Thymus (tissue), 11 donors: ENCODE measurements at regions not wholly inside any gene's neighbourhood (a gene's known extent, or its start where the extent isn't known, plus 50 kb on each side); places are given as distances from the start of the nearest gene placed in this dataset.

Experiments
- DNase-seq, 9 donors: peaks; one replicate each; pipeline ENCODE4 v3.0.0-alpha.2; 2013; ENCODE audit warnings: low spot score in 9 of 9, low read depth in 6 of 9, missing footprints in 1 of 9
- H3K27ac ChIP-seq, 2 donors: one replicate each; pipeline ENCODE4 v1.5.1; 2013; ENCODE audit warnings: control low read depth in 1 of 2, low read depth in 1 of 2, low read length in 1 of 2, mild to moderate bottlenecking in 1 of 2, moderate library complexity in 1 of 2
- H3K27me3 ChIP-seq, 2 donors: one replicate each; pipeline ENCODE4 v1.5.1; 2013; ENCODE audit warnings: low read length in 1 of 2; ENCODE audit not compliant: control insufficient read depth in 2 of 2, insufficient read depth in 1 of 2
- H3K36me3 ChIP-seq, 2 donors: one replicate each; pipeline ENCODE4 v1.5.1; 2013; ENCODE audit warnings: low read length in 1 of 2, mild to moderate bottlenecking in 1 of 2, moderate library complexity in 1 of 2; ENCODE audit not compliant: control insufficient read depth in 2 of 2, insufficient read depth in 2 of 2
- H3K4me1 ChIP-seq, 2 donors: one replicate each; pipeline ENCODE4 v1.5.1; 2013; ENCODE audit warnings: low read length in 2 of 2; ENCODE audit not compliant: control insufficient read depth in 2 of 2, insufficient read depth in 2 of 2
- H3K4me3 ChIP-seq, 2 donors: one replicate each; pipeline ENCODE4 v1.5.1; 2013; ENCODE audit warnings: low read length in 2 of 2, control low read depth in 1 of 2, mild to moderate bottlenecking in 1 of 2
- H3K9me3 ChIP-seq, 2 donors: one replicate each; pipeline ENCODE4 v1.5.1; 2013; ENCODE audit warnings: low read length in 1 of 2, mild to moderate bottlenecking in 1 of 2; ENCODE audit not compliant: control insufficient read depth in 2 of 2, insufficient read depth in 1 of 2
- WGBS: extraction: QIAGEN DNeasy Blood & Tissue Kit; methylation state at CpG from one replicate; pipeline ENCODE4 v1.1.7; 2013; 5-methylcytosine and 5-hydroxymethylcytosine counted together
- donor health status: healthy.

- Histone ChIP-seq H3K27me3 (no peaks in the 10 kb centered on the region), H3K27ac (no peak overlapping the region), H3K4me3 (no peak overlapping the region), H3K9me3 (no peaks in the 10 kb centered on the region), H3K4me1 (no peaks in the 10 kb centered on the region), H3K36me3 (no peaks in the 10 kb centered on the region)
- no peak for DNase-seq
- WGBS: 99% methylated on average over 4 of the region's 4 CpGs
These were observed 219.5 kb upstream of the NUDT4 start for GRCh38 chr12:93158065-93158843.

GRCh38 chr12:93163260-93164036 lies 214.3 kb upstream of the NUDT4 start:
- Histone ChIP-seq H3K4me3 (no peak overlapping the region), H3K9me3 (no peaks in the 10 kb centered on the region), H3K27me3 (no peaks in the 10 kb centered on the region), H3K4me1 (peaks cover 0 to 5% of the 10 kb centered on the region in 2 donors), H3K27ac (no peak overlapping the region), H3K36me3 (no peaks in the 10 kb centered on the region)
- 95% methylated on average over 4 of the region's 4 CpGs for WGBS
- no peak for DNase-seq

GRCh38 chr12:93164103-93164880 lies 213.4 kb upstream of the NUDT4 start:
- 98% methylated on average over 5 of the region's 5 CpGs for WGBS
- H3K4me3 ChIP-seq: no peak overlapping the region
- H3K9me3 ChIP-seq: no peaks in the 10 kb centered on the region
- no peak for DNase-seq
- H3K36me3 ChIP-seq: no peaks in the 10 kb centered on the region
- H3K27me3 ChIP-seq: no peaks in the 10 kb centered on the region
- H3K4me1 ChIP-seq: peaks cover 0 to 5% of the 10 kb centered on the region in 2 donors
- no peak overlapping the region for H3K27ac ChIP-seq

DNA sequence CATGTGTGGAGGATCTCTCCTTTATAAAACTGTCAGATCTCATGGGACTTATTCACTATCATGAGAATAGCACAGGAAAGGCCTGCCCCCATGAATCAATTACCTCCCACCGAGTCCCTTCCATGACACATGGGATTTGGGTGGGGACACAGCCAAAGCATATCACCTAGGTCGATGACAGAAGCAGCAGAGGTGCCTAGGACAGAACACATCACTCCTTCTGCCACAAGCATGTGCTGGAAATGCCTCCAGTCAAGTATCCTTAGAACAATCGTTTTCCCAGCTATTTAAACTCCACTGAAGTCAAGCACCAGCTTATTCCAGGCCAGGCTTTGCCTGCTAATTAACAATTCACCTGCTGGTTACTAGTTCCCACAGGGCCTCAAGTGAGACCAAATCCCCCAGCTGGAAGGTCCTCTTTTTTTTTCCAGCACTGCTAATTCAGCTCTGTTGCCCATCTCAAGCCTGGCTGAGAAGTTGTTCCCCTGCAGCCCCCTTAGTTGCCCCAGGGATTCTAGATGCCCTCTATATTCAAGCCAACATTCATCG lies 212.3 kb upstream of the NUDT4 start:
- DNase-seq: no peak
- 95% methylated on average over 4 of the region's 4 CpGs for WGBS
- H3K9me3 ChIP-seq: no peaks in the 10 kb centered on the region

GRCh38 chr12:93166541-93167307 lies 211.0 kb upstream of the NUDT4 start:
- WGBS: 91% methylated on average over 7 of the region's 7 CpGs
- no peaks in the 10 kb centered on the region for H3K36me3 ChIP-seq
- no peaks in the 10 kb centered on the region for H3K9me3 ChIP-seq
- DNase-seq: no peak
- peaks cover 0 to 5% of the 10 kb centered on the region in 2 donors for H3K4me1 ChIP-seq
- no peak overlapping the region for H3K4me3 ChIP-seq
- H3K27me3 ChIP-seq: no peaks in the 10 kb centered on the region
- H3K27ac ChIP-seq: no peak overlapping the region

More for the DNA sequence above, 212.3 kb upstream of the NUDT4 start:
- H3K27me3 ChIP-seq: no peaks in the 10 kb centered on the region
- no peaks in the 10 kb centered on the region for H3K36me3 ChIP-seq
- peaks cover 0 to 5% of the 10 kb centered on the region in 2 donors for H3K4me1 ChIP-seq
- no peak overlapping the region for H3K27ac ChIP-seq
- no peak overlapping the region for H3K4me3 ChIP-seq

DNA sequence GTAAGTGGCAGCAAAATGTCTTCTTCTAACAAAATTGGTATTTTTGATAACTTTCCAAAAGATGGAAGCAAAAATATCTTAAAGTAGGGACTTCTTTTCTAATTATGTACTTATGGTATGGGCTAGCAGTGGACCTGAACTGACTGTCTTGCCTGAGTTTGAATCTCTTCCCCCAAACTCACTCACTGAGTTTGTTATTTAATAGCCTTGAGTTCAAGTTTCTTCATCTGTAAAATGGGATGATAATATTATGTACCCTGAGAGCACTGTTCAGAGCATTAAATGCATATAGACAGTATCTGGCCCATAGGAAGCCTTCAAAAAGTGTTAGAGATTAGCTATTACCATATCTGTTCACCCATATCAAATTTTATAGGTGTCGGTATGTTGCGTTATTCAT lies 210.4 kb upstream of the NUDT4 start:
- Histone ChIP-seq H3K9me3 (no peaks in the 10 kb centered on the region), H3K27me3 (no peaks in the 10 kb centered on the region), H3K4me3 (no peak overlapping the region), H3K4me1 (peaks cover 0 to 5% of the 10 kb centered on the region in 2 donors), H3K27ac (no peak overlapping the region), H3K36me3 (no peaks in the 10 kb centered on the region)
- WGBS: 93% methylated on average over 2 of the region's 2 CpGs
- no peak for DNase-seq

- no peak overlapping the region for H3K4me3 ChIP-seq
- H3K4me1 ChIP-seq: peaks cover 0 to 5% of the 10 kb centered on the region in 2 donors
- H3K36me3 ChIP-seq: no peaks in the 10 kb centered on the region
- H3K27me3 ChIP-seq: no peaks in the 10 kb centered on the region
- peak in 2 of 9 donors; percentile 9 to 44 for DNase-seq
- H3K27ac ChIP-seq: no peak overlapping the region
- 71% methylated on average over 16 of the region's 16 CpGs for WGBS
- no peaks in the 10 kb centered on the region for H3K9me3 ChIP-seq
These were observed 209.8 kb upstream of the NUDT4 start for GRCh38 chr12:93167841-93168492.

GRCh38 chr12:93168751-93169150 lies 209.0 kb upstream of the NUDT4 start:
- Histone ChIP-seq H3K27me3 (no peaks in the 10 kb centered on the region), H3K27ac (no peak overlapping the region), H3K9me3 (no peaks in the 10 kb centered on the region), H3K36me3 (no peaks in the 10 kb centered on the region), H3K4me1 (peaks cover 0 to 5% of the 10 kb centered on the region in 2 donors), H3K4me3 (no peak overlapping the region)
- no peak for DNase-seq
- 99% methylated on average over 3 of the region's 3 CpGs for WGBS
